ENCODE measurements at regions not wholly inside any gene's neighbourhood (a gene's known extent, or its start where the extent isn't known, plus 50 kb on each side); places are given as distances from the start of the nearest gene placed in this dataset.

GRCh38 chr7:42666994-42667393 lies 244.9 kb downstream of the C7orf25 start:
- no peaks in the 10 kb centered on the region for H3K36me3 ChIP-seq (ENCODE audit: control insufficient read depth, insufficient read depth, low read length)
- CTCF ChIA-PET, result no interaction called here
- no peak for DNase-seq (ENCODE audit: low read depth)

GRCh38 chr7:42662862-42663261 lies 249.0 kb downstream of the C7orf25 start:
- ChIA-PET CTCF (interaction anchor here (1.0 kb wide), 1 partner anchor 566 kb away, joined by 3 read pairs; no protein-coding TSS in a partner anchor), POLR2A (no interaction called here)
- DNase-seq (ENCODE audit: low read depth), result no peak
- H3K36me3 ChIP-seq (ENCODE audit: control insufficient read depth, insufficient read depth, low read length), result no peaks in the 10 kb centered on the region
- TF ChIP-seq, protein P1, sequence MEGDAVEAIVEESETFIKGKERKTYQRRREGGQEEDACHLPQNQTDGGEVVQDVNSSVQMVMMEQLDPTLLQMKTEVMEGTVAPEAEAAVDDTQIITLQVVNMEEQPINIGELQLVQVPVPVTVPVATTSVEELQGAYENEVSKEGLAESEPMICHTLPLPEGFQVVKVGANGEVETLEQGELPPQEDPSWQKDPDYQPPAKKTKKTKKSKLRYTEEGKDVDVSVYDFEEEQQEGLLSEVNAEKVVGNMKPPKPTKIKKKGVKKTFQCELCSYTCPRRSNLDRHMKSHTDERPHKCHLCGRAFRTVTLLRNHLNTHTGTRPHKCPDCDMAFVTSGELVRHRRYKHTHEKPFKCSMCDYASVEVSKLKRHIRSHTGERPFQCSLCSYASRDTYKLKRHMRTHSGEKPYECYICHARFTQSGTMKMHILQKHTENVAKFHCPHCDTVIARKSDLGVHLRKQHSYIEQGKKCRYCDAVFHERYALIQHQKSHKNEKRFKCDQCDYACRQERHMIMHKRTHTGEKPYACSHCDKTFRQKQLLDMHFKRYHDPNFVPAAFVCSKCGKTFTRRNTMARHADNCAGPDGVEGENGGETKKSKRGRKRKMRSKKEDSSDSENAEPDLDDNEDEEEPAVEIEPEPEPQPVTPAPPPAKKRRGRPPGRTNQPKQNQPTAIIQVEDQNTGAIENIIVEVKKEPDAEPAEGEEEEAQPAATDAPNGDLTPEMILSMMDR (IDR thresholded peaks at IDR 0.05; ENCODE audit: insufficient read depth, low read depth, low read length), result no peak
- no peak overlapping the region for H3K4me3 ChIP-seq (ENCODE audit: low read depth, low read length)
- no peaks in the 10 kb centered on the region for H3K27me3 ChIP-seq (ENCODE audit: control insufficient read depth, insufficient read depth, low read length)

More at GRCh38 chr7:42666994-42667393, 244.9 kb downstream of the C7orf25 start:
- no peak overlapping the region for H3K4me3 ChIP-seq (ENCODE audit: low read depth, low read length)
- POLR2A ChIA-PET, result no interaction called here
- H3K27me3 ChIP-seq (ENCODE audit: control insufficient read depth, insufficient read depth, low read length), result no peaks in the 10 kb centered on the region
- TF ChIP-seq, protein P1 (IDR thresholded peaks at IDR 0.05; ENCODE audit: insufficient read depth, low read depth, low read length), result no peak

- TF ChIP-seq, protein P1 (IDR thresholded peaks at IDR 0.05; ENCODE audit: insufficient read depth, low read depth, low read length), result no peak
- POLR2A ChIA-PET, result no interaction called here
- H3K36me3 ChIP-seq (ENCODE audit: control insufficient read depth, insufficient read depth, low read length), result no peaks in the 10 kb centered on the region
- DNase-seq (ENCODE audit: low read depth), result no peak
- H3K4me3 ChIP-seq (ENCODE audit: low read depth, low read length), result no peak overlapping the region
- H3K27me3 ChIP-seq (ENCODE audit: control insufficient read depth, insufficient read depth, low read length), result no peaks in the 10 kb centered on the region
- CTCF ChIA-PET, result no interaction called here
These were observed 250.6 kb downstream of the C7orf25 start for GRCh38 chr7:42661312-42661711.

DNA sequence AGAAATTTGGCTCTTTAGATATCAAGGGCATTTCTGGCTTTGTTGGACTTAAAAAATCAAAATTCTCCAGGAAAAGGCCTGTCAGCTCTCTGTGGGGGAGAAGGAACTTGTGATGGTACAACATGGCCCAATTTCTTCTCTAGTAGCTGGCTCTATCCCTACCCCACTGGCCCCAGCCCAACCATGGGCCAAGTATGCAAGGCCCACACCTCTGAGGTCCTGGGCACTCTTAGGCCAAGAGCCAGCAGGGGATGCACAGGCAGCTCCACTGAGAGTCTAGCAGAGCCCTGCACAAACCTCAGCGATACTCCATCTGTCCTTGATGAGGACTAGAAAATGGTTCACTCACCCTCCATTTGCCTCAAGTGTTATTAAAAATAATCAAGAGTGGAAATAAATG lies 261.2 kb downstream of the C7orf25 start:
- no peak for DNase-seq (ENCODE audit: low read depth)
- TF ChIP-seq, protein P1 (IDR thresholded peaks at IDR 0.05; ENCODE audit: insufficient read depth, low read depth, low read length), result no peak
- no peak overlapping the region for H3K4me3 ChIP-seq (ENCODE audit: low read depth, low read length)
- H3K36me3 ChIP-seq (ENCODE audit: control insufficient read depth, insufficient read depth, low read length), result no peaks in the 10 kb centered on the region
- POLR2A ChIA-PET, result no interaction called here
- H3K27me3 ChIP-seq (ENCODE audit: control insufficient read depth, insufficient read depth, low read length), result no peaks in the 10 kb centered on the region
- CTCF ChIA-PET, result no interaction called here

DNA sequence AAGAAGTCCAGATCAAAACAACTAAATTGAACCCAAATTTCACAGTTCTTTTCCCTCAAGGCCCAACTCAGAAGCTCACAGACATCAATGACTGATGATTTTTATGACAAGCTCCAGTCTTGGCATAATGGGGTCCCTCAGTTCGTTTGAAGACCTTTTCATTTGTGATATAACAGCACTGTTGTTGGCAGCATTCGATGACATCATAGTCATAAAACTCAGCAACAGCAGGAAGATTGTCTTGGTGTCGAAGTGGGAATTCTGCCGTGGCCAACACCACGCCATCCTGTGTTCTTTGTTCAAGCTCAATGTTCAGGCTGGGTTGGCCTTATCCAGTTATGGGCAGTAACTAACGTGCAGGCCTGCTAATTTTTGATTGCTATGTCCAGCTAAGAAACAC lies 261.7 kb downstream of the C7orf25 start:
- Histone ChIP-seq H3K36me3 (ENCODE audit: control insufficient read depth, insufficient read depth, low read length) (no peaks in the 10 kb centered on the region), H3K4me3 (ENCODE audit: low read depth, low read length) (no peak overlapping the region), H3K27me3 (ENCODE audit: control insufficient read depth, insufficient read depth, low read length) (no peaks in the 10 kb centered on the region)
- TF ChIP-seq, protein P1 (IDR thresholded peaks at IDR 0.05; ENCODE audit: insufficient read depth, low read depth, low read length), result no peak
- ChIA-PET POLR2A (no interaction called here), CTCF (no interaction called here)
- DNase-seq (ENCODE audit: low read depth), result no peak

Measured in BJ (cell line).